Osteoblast (primary cell): ENCODE measurements at regions not wholly inside any gene's neighbourhood (a gene's known extent, or its start where the extent isn't known, plus 50 kb on each side); places are given as distances from the start of the nearest gene placed in this dataset.

Source experiments
- DNase-seq: peaks from one replicate; pipeline ENCODE4 v3.0.0; 2011; ENCODE audit warnings: low spot score, mixed read lengths; ENCODE audit not compliant: insufficient read length; ENCODE audit errors: missing footprints
- H2AFZ ChIP-seq: 2 replicates; pipeline ENCODE4 v1.6.0; 2011; ENCODE audit warnings: mild to moderate bottlenecking, low read length
- H3K27ac ChIP-seq: 2 replicates; pipeline ENCODE4 v1.5.1; 2011; ENCODE audit warnings: mild to moderate bottlenecking, low read depth, low read length, moderate library complexity
- H3K27me3 ChIP-seq: 2 replicates; pipeline ENCODE4 v1.6.0; 2012; ENCODE audit warnings: mild to moderate bottlenecking, control low read depth, inconsistent platforms, low read length, moderate library complexity; ENCODE audit not compliant: insufficient read depth
- H3K36me3 ChIP-seq: 2 replicates; pipeline ENCODE4 v1.5.1; 2011; ENCODE audit warnings: mild to moderate bottlenecking, low read length, control low read depth, moderate library complexity; ENCODE audit not compliant: insufficient read depth
- H3K4me1 ChIP-seq: 2 replicates; pipeline ENCODE4 v1.5.1; 2011; ENCODE audit warnings: mild to moderate bottlenecking, low read length, control low read depth, moderate library complexity; ENCODE audit not compliant: insufficient read depth
- H3K4me2 ChIP-seq: 2 replicates; pipeline ENCODE4 v1.6.0; 2011; ENCODE audit warnings: mild to moderate bottlenecking, low read length; ENCODE audit not compliant: insufficient read depth
- H3K4me3 ChIP-seq: fragments of 200-600 bp; sonication (generic); 3 replicates; pipeline ENCODE4 v1.5.1; 2012; ENCODE audit warnings: mild to moderate bottlenecking, low read length, inconsistent platforms; ENCODE audit not compliant: insufficient read depth
- H3K79me2 ChIP-seq: 2 replicates; pipeline ENCODE4 v1.6.0; 2012; ENCODE audit warnings: mild to moderate bottlenecking, low read length, control low read depth, inconsistent platforms; ENCODE audit not compliant: insufficient read depth
- H3K9me3 ChIP-seq: 2 replicates; pipeline ENCODE4 v1.5.1; 2011; ENCODE audit warnings: low read depth, low read length, control low read depth
- H4K20me1 ChIP-seq: 2 replicates; pipeline ENCODE4 v1.6.0; 2012; ENCODE audit warnings: mild to moderate bottlenecking, low read length, control low read depth; ENCODE audit not compliant: insufficient read depth
- TF ChIP-seq, protein P1 (sequence below): IDR thresholded peaks from 2 replicates; pipeline ENCODE4 v1.5.1; 2011; ENCODE audit warnings: mild to moderate bottlenecking, low read depth, low read length, moderate library complexity; ENCODE audit errors: extremely low read depth

DNA sequence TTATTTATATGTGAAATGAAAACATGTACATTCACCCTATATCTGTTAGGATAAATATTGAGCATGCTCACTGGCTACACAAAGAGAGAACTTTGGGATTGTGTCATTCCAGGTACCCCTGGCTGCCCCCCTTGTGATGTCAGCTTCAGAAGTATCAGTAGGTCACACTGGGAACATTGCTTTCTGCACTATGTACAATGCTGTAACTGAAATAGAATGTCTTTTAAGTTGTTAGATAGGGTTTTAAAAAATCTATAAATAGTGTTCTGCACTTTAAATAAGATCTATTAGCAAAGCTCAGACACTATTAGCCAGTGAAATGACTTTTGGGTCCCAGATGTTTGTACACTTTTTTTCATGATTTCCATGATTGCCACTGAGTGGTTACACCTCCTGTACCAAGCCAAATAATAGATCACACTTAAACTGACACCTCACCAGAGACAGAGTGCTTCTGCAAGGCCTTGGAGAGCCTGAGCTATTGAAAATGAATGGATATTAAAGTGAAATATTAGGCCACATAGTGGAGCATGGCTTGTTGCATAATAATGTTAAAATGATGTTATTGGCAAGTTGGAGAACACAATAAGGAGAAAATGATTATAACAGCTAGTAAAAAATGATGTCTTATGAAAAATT, 297.0 kb upstream of the NXPH2 start:
- no peaks in the 10 kb centered on the region for H4K20me1 ChIP-seq
- H3K4me3 ChIP-seq: no peak overlapping the region
- H3K4me1 ChIP-seq: no peaks in the 10 kb centered on the region
- TF ChIP-seq, protein P1, sequence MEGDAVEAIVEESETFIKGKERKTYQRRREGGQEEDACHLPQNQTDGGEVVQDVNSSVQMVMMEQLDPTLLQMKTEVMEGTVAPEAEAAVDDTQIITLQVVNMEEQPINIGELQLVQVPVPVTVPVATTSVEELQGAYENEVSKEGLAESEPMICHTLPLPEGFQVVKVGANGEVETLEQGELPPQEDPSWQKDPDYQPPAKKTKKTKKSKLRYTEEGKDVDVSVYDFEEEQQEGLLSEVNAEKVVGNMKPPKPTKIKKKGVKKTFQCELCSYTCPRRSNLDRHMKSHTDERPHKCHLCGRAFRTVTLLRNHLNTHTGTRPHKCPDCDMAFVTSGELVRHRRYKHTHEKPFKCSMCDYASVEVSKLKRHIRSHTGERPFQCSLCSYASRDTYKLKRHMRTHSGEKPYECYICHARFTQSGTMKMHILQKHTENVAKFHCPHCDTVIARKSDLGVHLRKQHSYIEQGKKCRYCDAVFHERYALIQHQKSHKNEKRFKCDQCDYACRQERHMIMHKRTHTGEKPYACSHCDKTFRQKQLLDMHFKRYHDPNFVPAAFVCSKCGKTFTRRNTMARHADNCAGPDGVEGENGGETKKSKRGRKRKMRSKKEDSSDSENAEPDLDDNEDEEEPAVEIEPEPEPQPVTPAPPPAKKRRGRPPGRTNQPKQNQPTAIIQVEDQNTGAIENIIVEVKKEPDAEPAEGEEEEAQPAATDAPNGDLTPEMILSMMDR: no peak
- H3K9me3 ChIP-seq: peaks cover 2% of the 10 kb centered on the region
- no peaks in the 10 kb centered on the region for H3K27me3 ChIP-seq
- no peaks in the 10 kb centered on the region for H3K79me2 ChIP-seq
- no peaks in the 10 kb centered on the region for H3K36me3 ChIP-seq
- no peak overlapping the region for H3K27ac ChIP-seq
- H2AFZ ChIP-seq: no peak overlapping the region
- no peak overlapping the region for H3K4me2 ChIP-seq
- DNase-seq: no peak

DNA sequence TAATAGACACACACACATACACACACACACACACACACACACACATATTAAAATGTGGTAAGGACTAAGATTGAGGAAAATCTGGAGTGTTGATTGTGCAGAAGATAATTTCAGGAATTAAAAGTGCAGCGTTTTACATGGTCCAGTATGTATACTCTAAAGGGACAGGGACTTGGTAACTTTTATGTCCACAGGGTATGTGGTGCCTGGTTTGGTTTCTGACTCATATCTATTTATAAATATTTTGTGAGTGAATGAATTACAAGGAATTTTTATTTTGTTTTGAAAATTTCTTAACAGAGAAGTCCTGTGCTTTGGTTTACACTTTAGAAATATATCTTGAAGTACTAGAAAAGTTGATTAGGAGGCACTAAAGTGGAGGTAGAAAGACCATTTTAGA, 287.7 kb upstream of the NXPH2 start:
- TF ChIP-seq, protein P1: no peak
- no peak overlapping the region for H3K27ac ChIP-seq
- no peak for DNase-seq

DNA sequence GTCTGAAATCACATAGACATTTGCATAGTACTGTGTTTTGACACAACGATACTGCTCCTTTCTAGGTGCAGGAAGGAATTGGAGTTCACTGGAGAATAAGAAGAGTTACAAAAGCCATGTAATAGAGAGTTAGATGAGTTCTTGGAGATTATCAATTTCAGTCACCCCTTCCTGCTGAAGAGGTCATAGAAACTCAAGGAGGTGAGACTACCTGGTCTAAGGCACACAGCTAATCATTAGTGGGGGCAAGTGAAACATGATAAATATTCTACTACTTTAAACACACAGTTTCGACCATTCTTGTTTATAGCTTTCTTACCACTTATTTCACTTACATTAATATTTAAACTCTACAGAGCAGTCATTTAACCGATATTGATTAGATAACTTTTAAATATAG, 286.9 kb upstream of the NXPH2 start:
- no peaks in the 10 kb centered on the region for H3K36me3 ChIP-seq
- H3K4me1 ChIP-seq: no peaks in the 10 kb centered on the region
- H2AFZ ChIP-seq: no peak overlapping the region
- H3K4me3 ChIP-seq: no peak overlapping the region
- peak; percentile 23 for DNase-seq
- H3K4me2 ChIP-seq: no peak overlapping the region
- no peaks in the 10 kb centered on the region for H4K20me1 ChIP-seq
- no peaks in the 10 kb centered on the region for H3K9me3 ChIP-seq
- no peak overlapping the region for H3K27ac ChIP-seq
- H3K27me3 ChIP-seq: no peaks in the 10 kb centered on the region
- no peaks in the 10 kb centered on the region for H3K79me2 ChIP-seq
- TF ChIP-seq, protein P1: no peak

More for the DNA sequence above, 287.7 kb upstream of the NXPH2 start:
- Histone ChIP-seq H4K20me1 (no peaks in the 10 kb centered on the region), H3K36me3 (no peaks in the 10 kb centered on the region), H3K27me3 (no peaks in the 10 kb centered on the region), H3K79me2 (no peaks in the 10 kb centered on the region), H3K4me2 (no peak overlapping the region), H3K4me1 (no peaks in the 10 kb centered on the region), H3K4me3 (no peak overlapping the region), H3K9me3 (no peaks in the 10 kb centered on the region), H2AFZ (no peak overlapping the region)

GRCh38 chr2:139064159-139064558, 284.0 kb upstream of the NXPH2 start:
- no peak for DNase-seq
- H3K79me2 ChIP-seq: no peaks in the 10 kb centered on the region
- H3K4me2 ChIP-seq: no peak overlapping the region
- no peaks in the 10 kb centered on the region for H3K27me3 ChIP-seq
- H3K9me3 ChIP-seq: no peaks in the 10 kb centered on the region
- no peaks in the 10 kb centered on the region for H4K20me1 ChIP-seq
- H3K4me3 ChIP-seq: no peak overlapping the region
- TF ChIP-seq, protein P1: no peak
- no peak overlapping the region for H3K27ac ChIP-seq
- H3K36me3 ChIP-seq: no peaks in the 10 kb centered on the region
- no peak overlapping the region for H2AFZ ChIP-seq
- no peaks in the 10 kb centered on the region for H3K4me1 ChIP-seq
